ENCODE measurements at regions not wholly inside any gene's neighbourhood (a gene's known extent, or its start where the extent isn't known, plus 50 kb on each side); places are given as distances from the start of the nearest gene placed in this dataset.

GRCh38 chr15:99466701-99467337 lies 99.0 kb upstream of the MEF2A start:
- no peak for FAIRE-seq
- H3K27ac ChIP-seq (ENCODE audit: control insufficient read depth, insufficient read depth) = no peak overlapping the region
- H3K4me2 ChIP-seq (ENCODE audit: control insufficient read depth, insufficient read depth) = no peak overlapping the region
- no peaks in the 10 kb centered on the region; a peak in 2 of 4 replicates for H3K27me3 ChIP-seq (replicated peaks in 1 of 2; ENCODE audit: control insufficient read depth in 2 of 2, insufficient read depth in 2 of 2, low read length in 1 of 2)
- H3K9ac ChIP-seq (ENCODE audit: control insufficient read depth, insufficient read depth, low read length) = no peak overlapping the region
- ChIA-PET POLR2A (no interaction called here), RAD21 (ENCODE audit: unreplicated experiment) (interaction anchor here (1.4 kb wide), 1 partner anchor 237 kb away, joined by 3 read pairs; no protein-coding TSS in a partner anchor), CTCF (no interaction called here), SMC1A (ENCODE audit: uncharacterized antibody, unreplicated experiment) (no interaction called here)
- H3K9me3 ChIP-seq (replicated peaks; ENCODE audit: control insufficient read depth, insufficient read depth, low read length) = peaks cover 2% of the 10 kb centered on the region; the same call in 2 of the 3 replicates
- no peak overlapping the region for H2AFZ ChIP-seq (ENCODE audit: control insufficient read depth, low read depth, low read length)
- WGBS (ENCODE audit: insufficient coverage, insufficient replicate concordance, low lambda C conversion rate, missing lambda C conversion rate) = 82% methylated on average over 17 of the region's 18 CpGs
- no peak overlapping the region for H3K4me3 ChIP-seq
- in situ Hi-C loops (cut with MboI) = no loop called here
- H4K20me1 ChIP-seq (ENCODE audit: control insufficient read depth, insufficient read depth) = no peaks in the 10 kb centered on the region
- BruUV-seq (replicated peaks) = no TSS peak
- H3K79me2 ChIP-seq (ENCODE audit: control insufficient read depth, insufficient read depth, low read length) = no peaks in the 10 kb centered on the region
- H3K4me1 ChIP-seq (ENCODE audit: control insufficient read depth, insufficient read depth, low read length) = peaks cover 15% of the 10 kb centered on the region
- no peaks in the 10 kb centered on the region for H3K36me3 ChIP-seq (ENCODE audit: control insufficient read depth in 2 of 2, insufficient read depth in 2 of 2, low read length in 1 of 2)
- DNase-seq (ENCODE audit: low read depth, low spot score) = no peak
- intact Hi-C loops (cut with micrococcal nuclease; ENCODE audit: unreplicated experiment) = no loop called here
- no peak for ATAC-seq
- no peak for TF ChIP-seq MTA3 (IDR thresholded peaks at IDR 0.05; ENCODE audit: borderline replicate concordance, low read length)
- no peak for TF ChIP-seq BCL3 (IDR thresholded peaks at IDR 0.05; ENCODE audit: borderline replicate concordance, insufficient read depth, low read depth, low read length, poor library complexity, severe bottlenecking)
- TF ChIP-seq SRF (IDR thresholded peaks at IDR 0.05; ENCODE audit: low read depth in 2 of 2, low read length in 2 of 2) = no peak
- no peak for TF ChIP-seq PKNOX1 (IDR thresholded peaks at IDR 0.05)
- TF ChIP-seq DPF2 (IDR thresholded peaks at IDR 0.05) = no peak
- TF ChIP-seq CBFB (IDR thresholded peaks at IDR 0.05; ENCODE audit: low read depth) = no peak
- no peak for TF ChIP-seq NKRF (conservative IDR thresholded peaks at IDR 0.05)
- no peak for TF ChIP-seq RELB (IDR thresholded peaks at IDR 0.05; ENCODE audit: low read depth)
- TF ChIP-seq, protein P1, sequence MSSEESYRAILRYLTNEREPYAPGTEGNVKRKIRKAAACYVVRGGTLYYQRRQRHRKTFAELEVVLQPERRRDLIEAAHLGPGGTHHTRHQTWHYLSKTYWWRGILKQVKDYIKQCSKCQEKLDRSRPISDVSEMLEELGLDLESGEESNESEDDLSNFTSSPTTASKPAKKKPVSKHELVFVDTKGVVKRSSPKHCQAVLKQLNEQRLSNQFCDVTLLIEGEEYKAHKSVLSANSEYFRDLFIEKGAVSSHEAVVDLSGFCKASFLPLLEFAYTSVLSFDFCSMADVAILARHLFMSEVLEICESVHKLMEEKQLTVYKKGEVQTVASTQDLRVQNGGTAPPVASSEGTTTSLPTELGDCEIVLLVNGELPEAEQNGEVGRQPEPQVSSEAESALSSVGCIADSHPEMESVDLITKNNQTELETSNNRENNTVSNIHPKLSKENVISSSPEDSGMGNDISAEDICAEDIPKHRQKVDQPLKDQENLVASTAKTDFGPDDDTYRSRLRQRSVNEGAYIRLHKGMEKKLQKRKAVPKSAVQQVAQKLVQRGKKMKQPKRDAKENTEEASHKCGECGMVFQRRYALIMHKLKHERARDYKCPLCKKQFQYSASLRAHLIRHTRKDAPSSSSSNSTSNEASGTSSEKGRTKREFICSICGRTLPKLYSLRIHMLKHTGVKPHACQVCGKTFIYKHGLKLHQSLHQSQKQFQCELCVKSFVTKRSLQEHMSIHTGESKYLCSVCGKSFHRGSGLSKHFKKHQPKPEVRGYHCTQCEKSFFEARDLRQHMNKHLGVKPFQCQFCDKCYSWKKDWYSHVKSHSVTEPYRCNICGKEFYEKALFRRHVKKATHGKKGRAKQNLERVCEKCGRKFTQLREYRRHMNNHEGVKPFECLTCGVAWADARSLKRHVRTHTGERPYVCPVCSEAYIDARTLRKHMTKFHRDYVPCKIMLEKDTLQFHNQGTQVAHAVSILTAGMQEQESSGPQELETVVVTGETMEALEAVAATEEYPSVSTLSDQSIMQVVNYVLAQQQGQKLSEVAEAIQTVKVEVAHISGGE (CRISPR knock-in tag; IDR thresholded peaks at IDR 0.05) = no peak
- TF ChIP-seq RAD21 (IDR thresholded peaks at IDR 0.05; ENCODE audit: insufficient read depth, low read depth, low read length) = no peak
- TF ChIP-seq, protein P2, sequence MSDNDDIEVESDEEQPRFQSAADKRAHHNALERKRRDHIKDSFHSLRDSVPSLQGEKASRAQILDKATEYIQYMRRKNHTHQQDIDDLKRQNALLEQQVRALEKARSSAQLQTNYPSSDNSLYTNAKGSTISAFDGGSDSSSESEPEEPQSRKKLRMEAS (IDR thresholded peaks at IDR 0.05; ENCODE audit: low read depth, low read length) = no peak
- no peak for TF ChIP-seq CREB1 (IDR thresholded peaks at IDR 0.05; ENCODE audit: low read depth)
- TF ChIP-seq NRF1 (conservative IDR thresholded peaks at IDR 0.05; ENCODE audit: low read depth, low read length) = no peak
- TF ChIP-seq PAX5 (IDR thresholded peaks at IDR 0.05; ENCODE audit: borderline replicate concordance, low read depth, low read length) = no peak
